Naive thymus-derived CD4-positive, alpha-beta T cell (primary cell): ENCODE measurements at regions not wholly inside any gene's neighbourhood (a gene's known extent, or its start where the extent isn't known, plus 50 kb on each side); places are given as distances from the start of the nearest gene placed in this dataset.

ENCODE experiments used
- ATAC-seq: fragments of 150-1000 bp; cut with Tn5 transposase; 2 replicates; pipeline ENCODE4 v1.10.0; 2021; ENCODE audit warnings: mild to moderate bottlenecking, moderate library complexity
- CTCF ChIA-PET: fragments of 350-600 bp; sonication (Branson Sonifier 250); formaldehyde crosslinking; loops from one replicate; lab custom pipeline; 2021; ENCODE audit warnings: antibody characterized with exemption; lab: Charles Lee
- POLR2A ChIA-PET: fragments of 350-600 bp; sonication (Branson Sonifier 250); formaldehyde crosslinking; loops from one replicate; lab custom pipeline; 2021; ENCODE audit warnings: antibody characterized with exemption, inconsistent platforms; lab: Charles Lee
- DNase-seq, 9 donors: peaks; one replicate each; pipeline versions ENCODE4 v3.0.0 to v3.0.0-alpha.2; 2020 to 2022; ENCODE audit warnings: mixed read lengths in 1 of 9
- H3K27ac ChIP-seq: one replicate; pipeline ENCODE4 v1.7.0; 2013; ENCODE audit warnings: mild to moderate bottlenecking, low read depth, low read length, moderate library complexity
- H3K27me3 ChIP-seq, 2 donors: one replicate each; pipeline ENCODE4 v1.7.0; 2013; ENCODE audit warnings: low read length in 2 of 2, mild to moderate bottlenecking in 2 of 2, moderate library complexity in 2 of 2; ENCODE audit not compliant: control insufficient read depth in 2 of 2, insufficient read depth in 2 of 2
- H3K36me3 ChIP-seq, 3 experiments: 1 replicate in 2 of 3; 2 replicates in 1 of 3; pipeline ENCODE4 v1.7.0; 2013; ENCODE audit warnings: low read length in 3 of 3, mild to moderate bottlenecking in 3 of 3, moderate library complexity in 1 of 3; ENCODE audit not compliant: insufficient read depth in 3 of 3, control insufficient read depth in 2 of 3
- H3K4me1 ChIP-seq, 2 donors: one replicate each; pipeline ENCODE4 v1.7.0; 2013; ENCODE audit warnings: low read length in 2 of 2, mild to moderate bottlenecking in 2 of 2, moderate library complexity in 1 of 2; ENCODE audit not compliant: control insufficient read depth in 2 of 2, insufficient read depth in 2 of 2
- H3K4me3 ChIP-seq: 2 replicates; pipeline ENCODE4 v1.7.0; 2013; ENCODE audit warnings: mild to moderate bottlenecking, low read length
- H3K9me3 ChIP-seq, 3 experiments: 1 replicate in 2 of 3; 2 replicates in 1 of 3; pipeline ENCODE4 v1.7.0; 2013; ENCODE audit warnings: low read length in 3 of 3; ENCODE audit not compliant: control insufficient read depth in 2 of 3
- H3K27ac Mint-ChIP-seq, 9 donors: one replicate each; pipeline ENCODE4 v1.8.0; 2020 to 2022; ENCODE audit warnings: mixed read lengths in 9 of 9, mild to moderate bottlenecking in 8 of 9, moderate library complexity in 5 of 9, inconsistent platforms in 2 of 9
- H3K27me3 Mint-ChIP-seq, 5 donors: one replicate each; pipeline ENCODE4 v1.8.0; 2021 to 2022; ENCODE audit warnings: mixed read lengths in 5 of 5, mild to moderate bottlenecking in 1 of 5
- H3K36me3 Mint-ChIP-seq, 5 donors: one replicate each; pipeline ENCODE4 v1.8.0; 2020 to 2022; ENCODE audit warnings: mixed read lengths in 5 of 5, mild to moderate bottlenecking in 3 of 5, inconsistent platforms in 1 of 5
- H3K4me1 Mint-ChIP-seq, 7 donors: one replicate each; pipeline ENCODE4 v1.8.0; 2020 to 2022; ENCODE audit warnings: mixed read lengths in 7 of 7, mild to moderate bottlenecking in 3 of 7, inconsistent platforms in 1 of 7
- H3K4me3 Mint-ChIP-seq, 10 donors: one replicate each; pipeline ENCODE4 v1.8.0; 2020 to 2022; ENCODE audit warnings: mild to moderate bottlenecking in 10 of 10, mixed read lengths in 10 of 10, moderate library complexity in 6 of 10, inconsistent platforms in 2 of 10
- H3K9me3 Mint-ChIP-seq, 11 donors: one replicate each; pipeline ENCODE4 v1.8.0; 2020 to 2022; ENCODE audit warnings: mixed read lengths in 11 of 11, mild to moderate bottlenecking in 4 of 11, inconsistent platforms in 1 of 11, moderate library complexity in 1 of 11
- intact Hi-C, 2 donors: fragments of 100-400 bp; cut with micrococcal nuclease; formaldehyde crosslinking; loops; one replicate each; pipeline ENCODE4 v1.15.1; 2023

DNA sequence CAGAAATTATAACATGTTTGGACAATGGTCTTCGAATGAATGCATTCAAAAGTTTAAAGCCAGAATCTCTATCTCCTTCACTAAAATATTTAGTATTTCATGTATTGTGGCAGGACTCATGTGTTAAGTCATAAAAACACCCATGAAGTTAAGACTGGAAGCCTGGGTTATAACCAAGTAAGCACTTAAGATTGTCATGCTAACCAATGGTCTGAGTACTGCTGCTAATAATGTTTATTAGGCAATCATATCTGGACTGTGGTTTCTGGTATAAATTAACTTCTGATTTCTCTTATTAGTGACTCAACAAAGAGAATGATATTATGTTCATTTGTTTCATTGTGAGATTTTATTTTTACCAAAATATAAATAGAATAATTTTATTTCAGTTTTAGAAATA is 297.9 kb upstream of the EDIL3 start:
- intact Hi-C loops, result no loop called here
- CTCF ChIA-PET, result no interaction called here

DNA sequence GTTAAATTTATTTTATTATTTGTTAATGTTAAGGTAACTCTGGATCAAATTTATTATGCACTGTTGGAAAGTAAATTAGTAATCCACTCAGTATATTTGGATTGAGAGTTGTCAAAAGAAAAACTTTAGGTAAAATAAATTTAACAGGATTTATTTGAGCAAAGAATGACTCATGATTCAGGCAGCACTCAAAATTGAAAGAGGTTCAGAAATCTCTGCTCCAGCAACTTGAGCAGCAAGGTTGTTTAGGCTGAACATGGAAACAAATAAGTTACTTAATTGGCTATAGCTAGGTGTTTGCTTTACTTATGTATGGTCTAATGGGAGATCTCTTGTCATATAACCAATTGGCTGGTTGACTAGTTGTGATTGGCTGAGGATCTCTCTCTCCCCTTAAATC is 296.2 kb upstream of the EDIL3 start:
- H3K27ac Mint-ChIP-seq, result no peak overlapping the region
- no peaks in the 10 kb centered on the region for H3K4me1 ChIP-seq
- H3K36me3 ChIP-seq, result no peaks in the 10 kb centered on the region
- H3K4me3 Mint-ChIP-seq, result no peak overlapping the region
- no peaks in the 10 kb centered on the region for H3K36me3 Mint-ChIP-seq
- CTCF ChIA-PET, result no interaction called here
- H3K27me3 ChIP-seq, result no peaks in the 10 kb centered on the region
- no peaks in the 10 kb centered on the region for H3K27me3 Mint-ChIP-seq
- no peaks in the 10 kb centered on the region for H3K9me3 Mint-ChIP-seq
- no peak overlapping the region for H3K4me3 ChIP-seq
- no peak overlapping the region for H3K27ac ChIP-seq
- no peak for DNase-seq
- POLR2A ChIA-PET, result no interaction called here
- H3K4me1 Mint-ChIP-seq, result no peaks in the 10 kb centered on the region
- intact Hi-C loops, result no loop called here
- H3K9me3 ChIP-seq, result no peaks in the 10 kb centered on the region
- ATAC-seq, result no peak

More for the DNA sequence above, 297.9 kb upstream of the EDIL3 start:
- no peaks in the 10 kb centered on the region for H3K4me1 Mint-ChIP-seq
- ATAC-seq, result no peak
- peaks cover 0 to 7% (median 0%) of the 10 kb centered on the region in 11 donors for H3K9me3 Mint-ChIP-seq
- no peaks in the 10 kb centered on the region for H3K36me3 Mint-ChIP-seq
- Histone ChIP-seq H3K27me3 (no peaks in the 10 kb centered on the region), H3K27ac (no peak overlapping the region), H3K9me3 (no peaks in the 10 kb centered on the region), H3K4me1 (no peaks in the 10 kb centered on the region), H3K36me3 (no peaks in the 10 kb centered on the region), H3K4me3 (no peak overlapping the region)
- no peak overlapping the region for H3K4me3 Mint-ChIP-seq
- DNase-seq, result no peak
- no peak overlapping the region for H3K27ac Mint-ChIP-seq
- no peaks in the 10 kb centered on the region for H3K27me3 Mint-ChIP-seq
- POLR2A ChIA-PET, result no interaction called here

DNA sequence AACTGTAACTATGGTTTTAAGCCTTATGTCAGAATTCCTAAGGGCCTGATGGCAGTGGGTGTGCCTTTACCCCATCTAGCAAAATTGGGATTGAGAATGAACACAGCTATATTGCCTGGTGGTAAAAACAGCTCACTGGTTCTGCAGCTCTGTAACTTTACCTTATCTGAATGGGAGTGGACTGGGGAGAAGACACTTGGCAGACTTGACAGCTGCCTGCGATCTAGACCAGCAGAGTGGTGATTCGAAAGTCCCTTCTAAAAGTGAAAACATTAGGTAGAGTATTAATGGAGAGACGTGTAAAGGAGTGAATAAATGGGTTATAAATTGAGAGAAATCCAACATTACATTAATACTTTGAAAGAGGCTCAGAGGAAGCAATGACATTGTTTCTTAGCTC is 289.1 kb upstream of the EDIL3 start:
- Mint-ChIP-seq H3K27me3 (no peaks in the 10 kb centered on the region), H3K4me3 (no peak overlapping the region), H3K4me1 (no peaks in the 10 kb centered on the region), H3K36me3 (no peaks in the 10 kb centered on the region), H3K27ac (no peak overlapping the region), H3K9me3 (peaks cover 0 to 18% (median 8%) of the 10 kb centered on the region in 11 donors)
- Histone ChIP-seq H3K9me3 (no peaks in the 10 kb centered on the region), H3K4me3 (no peak overlapping the region), H3K4me1 (no peaks in the 10 kb centered on the region), H3K27me3 (no peaks in the 10 kb centered on the region), H3K27ac (no peak overlapping the region), H3K36me3 (no peaks in the 10 kb centered on the region)
- DNase-seq, result no peak
- no peak for ATAC-seq
- ChIA-PET POLR2A (no interaction called here), CTCF (no interaction called here)
- intact Hi-C loops, result no loop called here

DNA sequence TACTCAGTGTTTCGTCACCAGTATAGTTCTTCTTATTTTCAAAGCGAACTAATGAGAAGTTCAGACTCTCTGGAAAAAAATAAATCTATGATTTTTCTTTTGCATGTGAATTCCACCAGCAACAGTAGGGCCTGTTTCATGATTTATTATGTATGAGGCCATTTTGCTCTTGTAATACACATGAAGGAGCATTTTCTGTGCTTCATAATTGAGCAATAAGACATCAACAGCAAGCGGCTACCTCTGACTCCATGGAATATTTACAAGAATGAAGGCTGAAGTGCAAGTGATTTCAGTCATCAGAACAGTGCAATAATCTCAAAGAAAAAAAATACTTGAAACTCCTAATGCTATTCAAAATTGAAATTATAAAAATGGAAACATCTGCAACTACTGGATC is 282.9 kb upstream of the EDIL3 start:
- H3K36me3 ChIP-seq, result no peaks in the 10 kb centered on the region
- no peak overlapping the region for H3K4me3 Mint-ChIP-seq
- POLR2A ChIA-PET, result no interaction called here

DNA sequence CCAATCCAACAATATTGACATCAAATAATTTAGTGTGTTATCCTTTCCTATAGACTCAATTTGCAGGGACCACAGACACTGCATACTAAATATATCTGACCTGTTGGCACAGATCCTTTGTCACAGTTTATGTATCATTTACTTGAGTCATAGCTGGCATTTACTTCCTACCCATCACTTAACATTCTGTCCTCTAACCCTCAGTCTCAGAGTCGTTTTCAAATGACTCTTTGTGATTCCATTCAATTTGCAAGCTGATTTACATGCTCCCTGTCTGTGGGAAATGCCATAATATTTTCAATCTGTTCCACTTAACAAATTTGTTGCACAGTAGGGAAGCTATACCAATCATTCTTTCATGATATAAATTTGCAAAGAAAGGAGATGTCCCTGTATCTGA is 265.7 kb upstream of the EDIL3 start:
- no peaks in the 10 kb centered on the region for H3K4me1 ChIP-seq
- CTCF ChIA-PET, result no interaction called here
- Mint-ChIP-seq H3K27ac (no peak overlapping the region), H3K9me3 (peaks cover 0 to 5% (median 0%) of the 10 kb centered on the region in 11 donors), H3K36me3 (peaks cover 0 to 5% (median 0%) of the 10 kb centered on the region in 5 donors), H3K4me1 (no peaks in the 10 kb centered on the region), H3K27me3 (no peaks in the 10 kb centered on the region), H3K4me3 (no peak overlapping the region)
- ATAC-seq (no peak), DNase-seq (no peak)
- H3K27ac ChIP-seq, result no peak overlapping the region
- no peaks in the 10 kb centered on the region for H3K27me3 ChIP-seq
- no peaks in the 10 kb centered on the region for H3K9me3 ChIP-seq
- H3K4me3 ChIP-seq, result no peak overlapping the region
- intact Hi-C loops, result no loop called here
- POLR2A ChIA-PET, result no interaction called here
- H3K36me3 ChIP-seq, result no peaks in the 10 kb centered on the region

More for the DNA sequence above, 282.9 kb upstream of the EDIL3 start:
- no peaks in the 10 kb centered on the region for H3K27me3 Mint-ChIP-seq
- CTCF ChIA-PET, result no interaction called here
- Histone ChIP-seq H3K4me1 (no peaks in the 10 kb centered on the region), H3K4me3 (no peak overlapping the region), H3K27ac (no peak overlapping the region), H3K27me3 (no peaks in the 10 kb centered on the region), H3K9me3 (no peaks in the 10 kb centered on the region)
- H3K9me3 Mint-ChIP-seq, result peaks cover 0 to 28% (median 8%) of the 10 kb centered on the region in 11 donors
- DNase-seq, result no peak
- H3K4me1 Mint-ChIP-seq, result no peaks in the 10 kb centered on the region
- intact Hi-C loops, result no loop called here
- H3K36me3 Mint-ChIP-seq, result no peaks in the 10 kb centered on the region
- ATAC-seq, result no peak
- no peak overlapping the region for H3K27ac Mint-ChIP-seq

DNA sequence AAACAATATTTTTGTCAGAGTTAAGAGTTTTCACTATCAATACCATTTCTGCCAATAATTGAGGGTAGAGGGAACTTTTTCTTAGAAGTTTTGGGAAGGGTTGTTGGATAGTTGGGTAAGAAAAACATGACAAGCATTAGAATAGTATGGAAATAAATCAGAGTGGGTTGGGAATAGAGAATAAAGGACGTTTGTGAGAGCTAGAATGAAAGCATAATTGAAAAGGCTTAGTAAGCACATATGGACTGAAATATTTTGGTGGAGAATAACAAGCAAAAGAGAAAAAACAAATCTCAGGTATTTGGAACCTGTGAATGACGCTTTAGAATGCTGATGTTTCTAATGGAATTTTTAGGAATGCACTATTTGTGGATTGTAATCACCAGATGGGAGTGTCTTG is 262.9 kb upstream of the EDIL3 start:
- no peak overlapping the region for H3K27ac ChIP-seq
- Mint-ChIP-seq H3K4me1 (no peaks in the 10 kb centered on the region), H3K27ac (no peak overlapping the region), H3K9me3 (peaks cover 0 to 8% (median 0%) of the 10 kb centered on the region in 11 donors), H3K27me3 (no peaks in the 10 kb centered on the region), H3K36me3 (peaks cover 0 to 5% (median 0%) of the 10 kb centered on the region in 5 donors), H3K4me3 (no peak overlapping the region)
- DNase-seq (no peak), ATAC-seq (no peak)
- no peaks in the 10 kb centered on the region for H3K27me3 ChIP-seq
- ChIA-PET POLR2A (no interaction called here), CTCF (no interaction called here)
- intact Hi-C loops, result no loop called here
- H3K36me3 ChIP-seq, result no peaks in the 10 kb centered on the region
- no peaks in the 10 kb centered on the region for H3K9me3 ChIP-seq
- no peak overlapping the region for H3K4me3 ChIP-seq
- no peaks in the 10 kb centered on the region for H3K4me1 ChIP-seq

DNA sequence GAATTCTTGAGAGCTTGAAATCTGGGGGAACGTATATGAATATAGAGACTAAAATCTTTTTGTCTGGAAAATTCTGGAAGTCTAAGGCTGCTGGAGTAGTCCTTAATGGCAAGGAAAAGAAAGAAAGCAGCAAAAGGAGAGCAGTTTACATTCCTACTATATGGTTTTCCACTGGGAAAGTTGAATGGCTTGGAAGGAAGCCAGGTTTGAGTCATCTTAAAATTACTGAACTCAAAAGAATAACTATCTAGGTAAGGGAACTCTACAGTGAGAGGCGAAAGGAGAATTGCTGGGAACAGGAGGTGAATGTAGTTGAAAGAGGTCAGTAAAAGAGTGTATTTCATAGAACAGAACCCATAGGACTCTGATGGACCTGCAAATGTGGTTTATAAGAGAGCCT is 258.1 kb upstream of the EDIL3 start:
- ATAC-seq (no peak), DNase-seq (no peak)
- POLR2A ChIA-PET, result no interaction called here
- Histone ChIP-seq H3K36me3 (no peaks in the 10 kb centered on the region), H3K27me3 (no peaks in the 10 kb centered on the region), H3K4me1 (no peaks in the 10 kb centered on the region), H3K9me3 (no peaks in the 10 kb centered on the region), H3K4me3 (no peak overlapping the region), H3K27ac (no peak overlapping the region)
- Mint-ChIP-seq H3K4me3 (no peak overlapping the region), H3K4me1 (no peaks in the 10 kb centered on the region), H3K36me3 (peaks cover 0 to 5% (median 0%) of the 10 kb centered on the region in 5 donors), H3K27ac (no peak overlapping the region), H3K27me3 (no peaks in the 10 kb centered on the region), H3K9me3 (peaks cover 0 to 8% (median 0%) of the 10 kb centered on the region in 11 donors)
- intact Hi-C loops, result no loop called here
- CTCF ChIA-PET, result no interaction called here
